MM.1S (cell line): ENCODE measurements at regions not wholly inside any gene's neighbourhood (a gene's known extent, or its start where the extent isn't known, plus 50 kb on each side); places are given as distances from the start of the nearest gene placed in this dataset.

Source experiments
- DNase-seq: peaks from one replicate; pipeline ENCODE4 v3.0.0-alpha.2; 2015
- H2AFZ ChIP-seq: fragments of 300-600 bp; sonication (generic); 2 replicates; pipeline ENCODE4 v1.6.0; 2016; ENCODE audit warnings: antibody characterized with exemption, low read length
- H3F3A ChIP-seq: fragments of 300-600 bp; sonication (generic); 2 replicates; pipeline ENCODE4 v1.6.1; 2016; ENCODE audit warnings: mild to moderate bottlenecking, antibody characterized with exemption, low read length, moderate library complexity, mixed read lengths; ENCODE audit not compliant: insufficient read depth
- H3K27ac ChIP-seq: fragments of 300-600 bp; sonication (generic); 2 replicates; pipeline ENCODE4 v1.5.1; 2016; ENCODE audit warnings: mild to moderate bottlenecking, low read length
- H3K27me3 ChIP-seq: fragments of 300-600 bp; sonication (generic); replicated peaks from 2 replicates; pipeline ENCODE4 v1.6.0; 2016; ENCODE audit warnings: low read length; ENCODE audit not compliant: insufficient read depth
- H3K36me3 ChIP-seq: fragments of 300-600 bp; sonication (generic); replicated peaks from 2 replicates; pipeline ENCODE4 v1.6.1; 2016; ENCODE audit warnings: mild to moderate bottlenecking, low read length, mixed read lengths; ENCODE audit not compliant: insufficient read depth
- H3K4me1 ChIP-seq: fragments of 300-600 bp; sonication (generic); 2 replicates; pipeline ENCODE4 v1.6.1; 2016; ENCODE audit warnings: low read length, mixed read lengths
- H3K4me2 ChIP-seq: fragments of 300-600 bp; sonication (generic); 2 replicates; pipeline ENCODE4 v1.6.0; 2016; ENCODE audit warnings: low read depth, low read length
- H3K4me3 ChIP-seq: fragments of 300-600 bp; sonication (generic); 2 replicates; pipeline ENCODE4 v1.5.1; 2016; ENCODE audit warnings: low read length, mixed read lengths
- H3K79me2 ChIP-seq: fragments of 300-600 bp; sonication (generic); 2 replicates; pipeline ENCODE4 v1.6.1; 2016; ENCODE audit warnings: mixed run types, low read length, mixed read lengths
- H3K9ac ChIP-seq: fragments of 300-600 bp; sonication (generic); 2 replicates; pipeline ENCODE4 v1.6.1; 2016; ENCODE audit warnings: low read length, mixed read lengths
- H3K9me2 ChIP-seq: fragments of 300-600 bp; sonication (generic); replicated peaks from 2 replicates; pipeline ENCODE4 v1.6.1; 2016; ENCODE audit warnings: mild to moderate bottlenecking, low read length, mixed read lengths; ENCODE audit not compliant: insufficient read depth
- H3K9me3 ChIP-seq: fragments of 300-600 bp; sonication (generic); replicated peaks from 2 replicates; pipeline ENCODE4 v1.6.1; 2016; ENCODE audit warnings: mild to moderate bottlenecking, low read length, mixed read lengths; ENCODE audit not compliant: insufficient read depth
- H4K20me1 ChIP-seq: fragments of 300-600 bp; sonication (generic); 2 replicates; pipeline ENCODE4 v1.6.1; 2016; ENCODE audit warnings: mild to moderate bottlenecking, low read length, moderate library complexity, mixed read lengths; ENCODE audit not compliant: insufficient read depth
- EZH2 ChIP-seq: fragments of 300-600 bp; sonication (generic); optimal IDR thresholded peaks from 2 replicates; pipeline ENCODE3; 2017; ENCODE audit warnings: low read depth, mild to moderate bottlenecking, antibody characterized with exemption, low read length, mixed read lengths
- EZH2phosphoT487 ChIP-seq: fragments of 300-600 bp; sonication (generic); IDR thresholded peaks from 2 replicates; pipeline ENCODE4 v1.6.1; 2018; ENCODE audit warnings: antibody characterized with exemption, low read length
- TF ChIP-seq, protein P1 (sequence below): fragments of 300-600 bp; sonication (generic); IDR thresholded peaks from 2 replicates; pipeline ENCODE4 v1.5.1; 2016; ENCODE audit warnings: antibody characterized with exemption, low read length, mixed read lengths

DNA sequence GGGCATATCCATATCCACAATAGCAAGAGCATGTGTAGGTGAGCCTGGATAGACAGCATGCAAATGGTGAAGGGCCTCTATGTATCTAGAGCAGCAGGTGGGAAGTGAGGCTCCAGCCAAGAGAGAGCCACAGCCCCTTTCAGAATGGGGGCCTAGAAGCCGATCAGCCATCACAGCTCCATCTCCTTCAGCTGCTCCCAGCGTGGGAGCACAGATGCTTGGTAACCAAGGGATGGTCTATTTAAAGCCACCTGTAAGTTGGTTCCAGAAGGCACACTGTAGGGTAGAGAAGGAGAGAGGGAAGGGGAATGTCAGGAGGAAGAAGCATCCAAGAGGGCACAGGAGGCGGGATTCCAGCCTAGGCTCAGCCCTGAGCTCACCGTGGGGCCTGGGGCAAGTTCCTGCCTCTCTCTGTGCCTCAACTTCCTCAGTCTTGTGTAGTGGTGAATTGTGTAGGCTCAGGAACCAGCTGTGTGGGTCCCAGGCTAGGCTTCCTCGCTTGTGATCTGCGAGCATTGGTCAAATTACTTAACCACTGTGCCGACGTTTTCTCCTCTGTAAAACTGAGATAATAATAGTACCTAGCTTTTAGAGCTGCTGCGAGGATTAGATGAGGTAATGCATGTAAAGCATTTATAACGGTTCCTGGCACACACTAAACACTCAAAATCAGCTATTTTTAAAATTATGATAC is 122.9 kb upstream of the NAV2 start:
- no peak for DNase-seq
- H3K36me3 ChIP-seq, result no peaks in the 10 kb centered on the region
- no peak overlapping the region for H3K9ac ChIP-seq
- H2AFZ ChIP-seq, result no peak overlapping the region
- no peak overlapping the region for H3K4me3 ChIP-seq
- H3K9me2 ChIP-seq, result no peaks in the 10 kb centered on the region
- peaks cover 6% of the 10 kb centered on the region for H3K79me2 ChIP-seq
- H3K4me2 ChIP-seq, result no peak overlapping the region
- no peaks in the 10 kb centered on the region for H3K27me3 ChIP-seq
- H3K9me3 ChIP-seq, result no peaks in the 10 kb centered on the region
- TF ChIP-seq, protein P1, sequence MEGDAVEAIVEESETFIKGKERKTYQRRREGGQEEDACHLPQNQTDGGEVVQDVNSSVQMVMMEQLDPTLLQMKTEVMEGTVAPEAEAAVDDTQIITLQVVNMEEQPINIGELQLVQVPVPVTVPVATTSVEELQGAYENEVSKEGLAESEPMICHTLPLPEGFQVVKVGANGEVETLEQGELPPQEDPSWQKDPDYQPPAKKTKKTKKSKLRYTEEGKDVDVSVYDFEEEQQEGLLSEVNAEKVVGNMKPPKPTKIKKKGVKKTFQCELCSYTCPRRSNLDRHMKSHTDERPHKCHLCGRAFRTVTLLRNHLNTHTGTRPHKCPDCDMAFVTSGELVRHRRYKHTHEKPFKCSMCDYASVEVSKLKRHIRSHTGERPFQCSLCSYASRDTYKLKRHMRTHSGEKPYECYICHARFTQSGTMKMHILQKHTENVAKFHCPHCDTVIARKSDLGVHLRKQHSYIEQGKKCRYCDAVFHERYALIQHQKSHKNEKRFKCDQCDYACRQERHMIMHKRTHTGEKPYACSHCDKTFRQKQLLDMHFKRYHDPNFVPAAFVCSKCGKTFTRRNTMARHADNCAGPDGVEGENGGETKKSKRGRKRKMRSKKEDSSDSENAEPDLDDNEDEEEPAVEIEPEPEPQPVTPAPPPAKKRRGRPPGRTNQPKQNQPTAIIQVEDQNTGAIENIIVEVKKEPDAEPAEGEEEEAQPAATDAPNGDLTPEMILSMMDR, result no peak
- TF ChIP-seq EZH2phosphoT487 (no peak), EZH2 (no peak)
- H3F3A ChIP-seq, result no peaks in the 10 kb centered on the region
- no peak overlapping the region for H3K27ac ChIP-seq
- H4K20me1 ChIP-seq, result no peaks in the 10 kb centered on the region
- H3K4me1 ChIP-seq, result no peaks in the 10 kb centered on the region

DNA sequence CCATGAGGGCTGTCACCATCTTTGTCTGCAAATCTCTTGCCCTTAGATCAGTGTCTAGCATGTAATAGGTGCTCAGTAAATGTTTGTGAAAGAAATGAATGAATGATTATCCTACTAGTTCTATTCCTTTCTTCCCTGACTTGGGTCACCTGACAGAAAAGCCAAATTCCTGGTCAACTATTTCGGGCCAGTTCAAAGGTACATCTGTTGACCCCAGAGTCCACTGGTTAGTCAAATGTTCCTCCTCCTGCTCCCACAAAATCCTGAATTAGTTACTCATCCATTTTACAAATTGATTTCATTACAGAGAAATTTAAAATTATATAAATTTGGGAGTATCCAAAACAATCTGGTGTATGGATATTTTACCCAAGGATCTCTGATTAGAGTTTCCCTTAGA is 124.7 kb upstream of the NAV2 start:
- H3K4me2 ChIP-seq, result no peak overlapping the region
- TF ChIP-seq, protein P1, result no peak
- TF ChIP-seq EZH2phosphoT487, result no peak
- no peak for TF ChIP-seq EZH2
- no peak overlapping the region for H3K27ac ChIP-seq
- H3K9ac ChIP-seq, result no peak overlapping the region
- no peaks in the 10 kb centered on the region for H3K4me1 ChIP-seq
- no peaks in the 10 kb centered on the region for H3K36me3 ChIP-seq
- no peaks in the 10 kb centered on the region for H3F3A ChIP-seq
- no peaks in the 10 kb centered on the region for H3K9me2 ChIP-seq
- peaks cover under 1% of the 10 kb centered on the region; the same call in 1 of the 2 replicates for H3K79me2 ChIP-seq
- DNase-seq, result no peak
- no peaks in the 10 kb centered on the region for H4K20me1 ChIP-seq
- H3K27me3 ChIP-seq, result no peaks in the 10 kb centered on the region
- no peak overlapping the region for H3K4me3 ChIP-seq
- H3K9me3 ChIP-seq, result no peaks in the 10 kb centered on the region
- H2AFZ ChIP-seq, result no peak overlapping the region

DNA sequence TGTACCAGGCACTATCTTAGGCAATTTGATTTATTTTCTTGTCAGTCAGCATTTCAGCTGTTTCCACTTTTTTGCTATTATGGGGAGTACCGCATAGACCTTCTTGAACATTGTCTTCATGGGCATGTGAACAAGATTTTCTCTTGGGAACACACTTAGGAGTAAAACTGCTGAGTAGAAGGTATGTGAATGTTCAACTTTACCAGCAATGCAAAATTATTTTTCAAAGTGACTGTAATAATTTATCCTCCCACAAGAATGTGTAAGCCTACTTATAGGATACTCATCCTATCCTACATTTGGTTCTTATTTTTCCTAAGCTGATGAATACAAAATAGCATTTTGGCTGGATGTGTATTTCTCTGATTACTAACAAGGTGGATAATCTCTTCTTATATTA is 132.0 kb upstream of the NAV2 start:
- Histone ChIP-seq H4K20me1 (no peaks in the 10 kb centered on the region), H3K36me3 (no peaks in the 10 kb centered on the region), H3K4me1 (no peaks in the 10 kb centered on the region), H3K27ac (no peak overlapping the region), H3K79me2 (0 out of 2 replicates have a peak, but pooled peaks cover 6% of the 10 kb centered on the region), H3K9me3 (no peaks in the 10 kb centered on the region), H3K9ac (no peak overlapping the region), H3F3A (no peaks in the 10 kb centered on the region), H3K4me2 (no peak overlapping the region), H2AFZ (no peak overlapping the region), H3K9me2 (no peaks in the 10 kb centered on the region), H3K27me3 (no peaks in the 10 kb centered on the region), H3K4me3 (no peak overlapping the region)
- DNase-seq, result no peak
- TF ChIP-seq EZH2 (no peak), EZH2phosphoT487 (no peak)
- TF ChIP-seq, protein P1, result no peak
